Thyroid gland (tissue), 4 donors: ENCODE measurements at regions not wholly inside any gene's neighbourhood (a gene's known extent, or its start where the extent isn't known, plus 50 kb on each side); places are given as distances from the start of the nearest gene placed in this dataset.

ENCODE experiments used
- POLR2A ChIP-seq, 2 donors: fragments of 450-650 bp; IDR thresholded peaks; one replicate each; pipeline ENCODE4 v1.6.1; 2017; ENCODE audit warnings: antibody characterized with exemption in 2 of 2, mild to moderate bottlenecking in 2 of 2, moderate library complexity in 1 of 2
- TF ChIP-seq, protein P1 (sequence below), 6 experiments: fragments of 200-600 bp in 3 of 6; fragments of 450-650 bp in 3 of 6; sonication (generic) in 3 of 6; IDR thresholded peaks; one replicate each; pipeline ENCODE4 v1.5.1; 2016 to 2019; ENCODE audit warnings: antibody characterized with exemption in 6 of 6, mild to moderate bottlenecking in 2 of 6, inconsistent platforms in 1 of 6, moderate library complexity in 1 of 6

GRCh38 chr12:61546296-61546695, 713.9 kb upstream of the USP15 start:
- TF ChIP-seq, protein P1, sequence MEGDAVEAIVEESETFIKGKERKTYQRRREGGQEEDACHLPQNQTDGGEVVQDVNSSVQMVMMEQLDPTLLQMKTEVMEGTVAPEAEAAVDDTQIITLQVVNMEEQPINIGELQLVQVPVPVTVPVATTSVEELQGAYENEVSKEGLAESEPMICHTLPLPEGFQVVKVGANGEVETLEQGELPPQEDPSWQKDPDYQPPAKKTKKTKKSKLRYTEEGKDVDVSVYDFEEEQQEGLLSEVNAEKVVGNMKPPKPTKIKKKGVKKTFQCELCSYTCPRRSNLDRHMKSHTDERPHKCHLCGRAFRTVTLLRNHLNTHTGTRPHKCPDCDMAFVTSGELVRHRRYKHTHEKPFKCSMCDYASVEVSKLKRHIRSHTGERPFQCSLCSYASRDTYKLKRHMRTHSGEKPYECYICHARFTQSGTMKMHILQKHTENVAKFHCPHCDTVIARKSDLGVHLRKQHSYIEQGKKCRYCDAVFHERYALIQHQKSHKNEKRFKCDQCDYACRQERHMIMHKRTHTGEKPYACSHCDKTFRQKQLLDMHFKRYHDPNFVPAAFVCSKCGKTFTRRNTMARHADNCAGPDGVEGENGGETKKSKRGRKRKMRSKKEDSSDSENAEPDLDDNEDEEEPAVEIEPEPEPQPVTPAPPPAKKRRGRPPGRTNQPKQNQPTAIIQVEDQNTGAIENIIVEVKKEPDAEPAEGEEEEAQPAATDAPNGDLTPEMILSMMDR (IDR thresholded peaks at IDR 0.05), result no peak
- no peak for TF ChIP-seq POLR2A (IDR thresholded peaks at IDR 0.05)
